Embryonic facial prominence (tissue), 1 donor: ENCODE measurements at regions not wholly inside any gene's neighbourhood (a gene's known extent, or its start where the extent isn't known, plus 50 kb on each side); places are given as distances from the start of the nearest gene placed in this dataset.

Experiments
- DNase-seq: peaks from one replicate; pipeline ENCODE4 v3.0.0-alpha.2; 2016; ENCODE audit errors: extremely low spot score

DNA sequence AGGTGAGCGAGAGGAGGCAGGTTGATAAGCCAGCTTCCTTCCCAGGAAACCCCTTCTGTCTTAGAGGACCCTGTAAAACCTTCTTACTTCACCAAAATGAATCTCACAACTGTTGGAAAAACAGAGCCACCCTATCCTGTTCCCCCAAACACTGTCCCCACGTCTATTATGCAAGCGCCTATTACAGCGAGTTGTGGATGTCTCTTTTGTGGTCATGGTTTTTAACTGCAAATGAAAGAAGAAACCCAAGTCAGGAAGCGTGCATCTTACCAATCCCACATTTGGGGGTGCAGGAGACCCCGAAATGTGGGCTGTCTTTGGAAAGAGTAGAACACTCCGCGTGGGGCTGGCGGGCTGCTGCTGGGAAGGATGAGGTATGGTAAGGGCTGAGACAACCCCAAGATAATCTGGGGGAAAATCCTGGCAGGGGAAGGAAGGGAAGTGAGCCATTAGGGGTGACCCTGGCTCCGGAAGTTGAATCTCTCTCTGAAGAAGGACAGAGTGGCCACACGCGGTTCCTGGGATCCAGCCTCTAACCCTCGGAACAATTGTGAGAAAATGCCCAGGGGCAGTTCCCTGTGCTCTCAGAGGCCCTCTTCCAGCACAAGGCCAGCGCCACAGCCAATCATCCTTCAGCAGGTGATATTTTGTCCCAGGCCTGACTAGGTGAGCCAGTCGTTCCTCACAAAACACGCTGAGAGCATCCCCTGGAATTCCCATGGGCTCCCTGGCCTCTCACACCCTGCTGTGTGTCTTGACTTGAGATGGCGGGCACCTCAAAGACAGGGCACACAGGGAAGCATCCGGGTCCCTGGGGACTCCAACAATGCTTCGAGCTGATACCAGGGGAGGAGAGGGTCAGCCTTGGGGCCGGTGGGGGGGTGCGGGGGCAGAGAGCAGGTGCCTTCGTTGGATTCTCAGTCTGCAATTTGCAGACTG is 168.5 kb upstream of the IRF2BP2 start:
- DNase-seq: no peak

DNA sequence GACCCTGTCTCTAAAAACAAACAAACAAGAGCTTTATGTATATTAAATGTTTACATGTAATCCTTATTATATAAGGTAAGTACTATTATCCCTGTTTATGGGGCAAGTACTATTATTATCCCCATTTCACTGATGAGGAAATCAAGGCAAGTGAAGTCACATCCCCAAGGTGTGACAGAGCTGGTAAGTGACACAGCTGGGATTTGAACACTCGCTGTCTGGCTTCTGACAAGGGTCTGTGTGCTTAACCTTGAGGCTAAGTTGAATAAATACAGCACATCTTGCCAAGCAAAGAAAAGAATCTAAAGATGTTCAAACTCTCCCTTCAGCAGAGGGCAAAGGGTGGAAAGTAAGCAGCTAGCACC is 167.9 kb upstream of the IRF2BP2 start:
- no peak for DNase-seq

DNA sequence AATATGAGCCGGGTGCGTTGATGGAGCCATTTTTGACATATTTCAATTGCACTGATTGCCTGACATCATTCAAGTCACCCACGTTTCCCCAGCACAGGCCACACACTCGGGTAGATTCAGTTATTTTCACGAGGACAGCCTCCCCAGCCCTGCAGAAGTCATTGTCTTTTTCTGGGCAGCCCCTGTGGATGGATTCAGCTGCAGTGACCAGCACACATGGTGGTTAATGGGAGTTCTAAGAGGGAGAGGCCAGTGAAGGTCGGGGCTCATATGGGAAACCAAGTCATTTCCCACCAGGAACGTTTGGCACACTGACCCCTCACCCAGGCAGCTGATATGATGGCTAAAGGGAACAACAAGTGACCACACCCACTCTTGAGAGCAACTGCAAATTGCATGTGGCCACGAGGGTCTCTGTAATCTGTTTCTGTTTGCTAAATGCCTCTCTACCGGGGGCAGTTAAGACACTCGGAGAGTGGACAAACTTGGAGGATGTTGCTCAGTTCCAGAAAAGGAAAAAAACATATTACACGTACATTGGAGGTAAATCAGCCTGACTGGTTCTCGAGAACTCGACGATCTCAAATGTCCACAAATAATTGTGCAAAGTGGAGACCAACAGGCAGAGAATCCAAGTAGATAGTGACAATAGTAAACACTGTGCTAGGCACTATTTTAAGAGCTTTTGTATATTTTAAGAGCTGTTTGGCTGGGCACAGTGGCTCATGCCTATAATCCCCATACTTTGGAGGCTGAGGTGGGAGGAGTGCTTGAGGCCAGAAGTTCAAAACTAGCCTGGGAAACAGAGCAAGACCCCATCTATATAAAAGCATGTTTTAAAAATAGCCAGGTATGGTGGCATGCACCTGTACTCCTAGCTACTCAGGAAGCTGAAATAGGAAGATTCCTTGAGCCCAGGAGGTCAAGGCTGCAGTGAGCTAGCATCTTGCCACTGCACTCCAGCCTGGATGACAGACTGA is 167.2 kb upstream of the IRF2BP2 start:
- no peak for DNase-seq

DNA sequence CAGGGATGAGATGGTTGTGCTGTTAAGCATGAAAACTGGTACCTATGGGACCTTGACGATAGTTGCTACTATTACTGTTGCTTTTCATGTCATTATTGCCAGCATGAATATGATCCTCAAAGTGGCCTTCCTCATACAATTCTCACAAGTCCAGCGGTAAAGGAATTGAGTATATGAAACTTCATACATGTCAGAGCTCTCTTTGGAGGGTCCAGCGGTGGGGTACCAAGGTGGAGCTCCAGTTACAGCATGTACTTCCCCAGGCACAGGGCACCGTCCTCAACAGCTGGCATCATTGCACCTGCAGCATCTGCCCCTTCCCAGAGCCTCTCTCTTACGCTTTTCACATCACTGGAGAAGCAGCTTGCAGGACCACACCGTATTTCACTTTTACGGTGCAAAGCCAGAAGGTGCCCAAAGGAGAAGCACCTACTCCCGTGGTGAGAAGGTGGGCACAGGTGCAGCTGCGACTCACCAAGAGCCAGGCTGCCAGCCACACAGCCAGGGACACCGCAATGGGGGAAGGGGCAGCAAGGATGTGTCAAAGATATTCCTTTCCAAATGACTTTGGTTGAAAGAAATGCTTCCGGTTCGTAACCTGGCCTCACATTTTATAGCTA is 166.4 kb upstream of the IRF2BP2 start:
- DNase-seq: no peak

DNA sequence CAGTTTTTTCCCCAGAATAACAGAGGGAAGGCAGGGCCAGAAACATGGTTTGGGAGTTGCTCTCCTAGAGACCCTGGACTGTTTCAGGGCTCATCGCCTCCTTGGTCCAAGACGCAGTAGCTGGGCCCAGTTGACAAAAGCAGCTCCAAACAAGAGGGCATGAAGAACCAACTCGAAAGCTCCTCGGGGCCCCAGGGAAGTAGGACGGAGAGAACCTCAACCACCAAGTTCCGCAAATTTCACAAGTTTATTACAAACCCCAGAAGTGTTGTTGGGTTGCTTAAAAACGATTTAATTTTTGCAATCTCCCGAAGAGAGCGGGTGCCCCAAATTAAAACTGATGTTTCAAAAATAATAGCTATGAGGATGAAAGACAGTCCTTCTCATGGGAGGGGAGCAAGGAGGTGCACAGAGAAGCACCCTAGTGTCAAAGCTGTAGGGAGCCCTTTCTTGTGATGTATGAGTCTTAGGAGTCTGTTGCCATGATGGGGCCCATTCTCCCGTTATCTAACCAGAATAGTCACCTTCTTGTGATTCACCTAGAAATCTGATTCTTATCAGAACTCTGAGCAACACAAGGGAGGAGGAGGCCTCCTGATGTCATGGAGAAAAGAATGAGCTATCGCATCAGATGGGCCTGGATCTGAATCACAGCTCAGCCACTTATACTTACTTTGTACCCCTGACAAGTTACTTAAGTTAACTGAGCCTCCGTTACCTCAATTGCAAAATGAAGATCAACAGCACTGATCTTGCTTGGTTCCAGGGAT is 165.7 kb upstream of the IRF2BP2 start:
- DNase-seq: no peak

DNA sequence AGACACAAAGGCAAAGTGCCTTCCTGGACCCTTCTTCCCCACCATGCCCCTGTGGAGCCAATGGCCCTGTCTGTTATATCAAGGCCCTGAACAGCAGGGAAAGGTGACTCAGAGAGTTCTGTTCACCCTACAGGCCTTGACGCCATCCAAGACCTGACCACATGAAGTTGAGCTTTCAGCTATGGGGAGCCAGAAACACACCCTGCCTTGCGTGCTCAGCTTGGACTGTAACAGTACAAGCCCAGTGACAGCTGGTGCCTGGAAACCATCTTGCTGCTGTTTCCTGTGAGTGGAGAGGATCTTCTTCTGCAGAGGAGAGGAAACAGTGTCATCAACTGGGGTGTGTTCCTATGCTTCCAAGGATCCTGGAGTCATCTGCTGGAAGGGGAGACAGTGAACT is 165.0 kb upstream of the IRF2BP2 start:
- no peak for DNase-seq

DNA sequence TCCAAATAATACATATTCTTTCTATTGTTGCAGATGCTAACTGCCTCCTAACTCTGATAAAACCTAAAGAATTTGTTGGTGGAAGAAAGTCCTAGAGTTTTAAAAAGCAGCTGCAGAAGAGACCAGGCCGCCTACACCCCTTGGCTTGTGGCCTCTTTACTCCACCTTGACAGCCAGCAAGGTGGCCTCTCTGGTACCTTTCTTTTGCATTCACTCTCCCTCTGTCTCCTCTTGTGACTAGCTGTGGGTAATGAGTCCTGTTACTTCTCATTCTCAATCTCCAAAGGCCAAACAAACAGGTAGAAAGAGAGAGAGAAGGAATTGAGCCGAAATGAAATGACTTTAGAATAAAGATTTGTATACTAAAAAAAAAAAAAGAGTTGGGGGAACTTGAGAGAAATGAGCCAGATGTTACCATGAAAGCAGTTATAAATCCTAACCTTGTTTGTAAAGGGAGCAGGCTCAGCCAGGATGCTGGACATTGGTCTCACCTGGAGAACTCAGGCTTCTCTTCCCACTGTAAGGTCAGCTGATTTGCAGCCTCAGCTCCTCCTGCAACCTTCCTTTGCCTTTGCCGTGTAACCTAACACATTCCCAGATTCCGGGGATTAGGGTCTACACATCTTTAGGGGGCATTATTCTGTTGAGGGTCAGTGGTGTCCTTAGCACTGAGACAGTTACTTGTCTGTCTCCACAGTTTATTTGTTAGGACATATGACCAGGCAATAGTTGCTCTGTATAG is 164.1 kb upstream of the IRF2BP2 start:
- no peak for DNase-seq

DNA sequence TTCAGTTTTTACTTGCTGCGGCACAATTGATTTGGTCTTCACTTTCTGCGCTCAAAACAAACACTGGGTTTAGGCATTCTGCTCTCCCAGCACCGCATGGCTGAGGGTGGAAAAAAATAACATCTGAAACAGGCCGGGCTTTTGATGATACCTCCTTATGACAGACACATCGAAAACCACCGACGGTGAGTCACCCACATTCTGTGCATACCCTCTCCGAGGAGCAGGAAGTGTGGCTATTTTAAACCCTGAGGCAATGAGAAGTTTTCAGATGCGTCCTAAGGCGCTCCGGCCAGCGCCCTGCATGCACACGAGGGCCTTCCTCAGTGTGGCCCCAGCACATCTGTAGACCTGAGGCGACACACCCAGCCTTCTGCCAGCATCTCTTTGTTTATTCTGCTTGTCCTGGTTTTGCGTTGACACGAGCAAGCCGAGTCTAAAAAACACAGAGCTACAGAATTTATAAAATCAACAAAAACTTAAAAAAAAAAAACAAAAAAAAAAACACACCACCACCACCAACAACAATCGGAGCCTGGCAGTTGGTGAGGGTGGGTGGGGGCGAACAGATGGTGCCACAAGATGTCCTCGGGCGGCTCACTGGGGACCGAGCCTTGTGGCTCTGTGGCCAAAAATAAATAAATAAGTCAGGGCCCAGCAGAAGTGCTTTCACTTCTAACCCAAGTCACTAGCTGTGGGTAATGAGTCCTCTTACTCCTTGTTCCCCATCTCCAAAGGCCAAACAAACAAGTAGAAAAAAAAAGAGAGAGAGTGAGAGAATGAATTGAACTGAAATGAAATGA is 162.6 kb upstream of the IRF2BP2 start:
- peak; percentile 4 for DNase-seq

DNA sequence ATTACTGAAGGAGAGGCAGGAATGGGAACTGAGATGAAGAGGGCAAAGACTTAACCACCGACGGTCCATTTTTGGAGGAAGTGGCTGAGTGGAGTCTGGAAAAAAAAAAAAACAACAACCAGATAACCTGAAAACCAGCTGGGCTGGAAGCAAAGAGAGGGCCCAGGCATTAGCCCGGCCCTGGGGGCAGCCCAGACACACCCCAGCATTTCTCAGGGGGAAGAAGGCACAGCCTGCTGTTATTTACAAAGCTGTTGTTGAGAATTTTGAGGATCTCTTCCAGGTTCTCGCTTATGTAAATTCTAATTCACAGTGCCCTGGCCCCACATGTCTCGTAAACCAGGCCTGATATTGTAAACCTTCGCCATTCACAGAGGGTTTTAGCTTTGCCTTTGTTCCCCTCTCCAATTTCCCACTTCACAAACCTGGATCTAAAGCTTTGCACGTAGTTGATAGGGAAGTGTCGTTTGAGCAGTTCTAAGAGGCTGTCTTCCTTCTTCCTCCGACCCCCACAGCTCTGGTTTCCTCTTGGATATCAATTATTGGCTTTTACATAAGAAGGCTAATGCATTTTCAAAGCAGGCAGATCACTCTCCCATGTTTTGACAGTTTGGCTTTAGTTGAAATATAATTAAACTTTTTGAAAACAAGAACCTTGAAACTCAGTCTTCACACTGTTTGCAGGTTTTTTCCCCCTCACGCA is 161.8 kb upstream of the IRF2BP2 start:
- no peak for DNase-seq

DNA sequence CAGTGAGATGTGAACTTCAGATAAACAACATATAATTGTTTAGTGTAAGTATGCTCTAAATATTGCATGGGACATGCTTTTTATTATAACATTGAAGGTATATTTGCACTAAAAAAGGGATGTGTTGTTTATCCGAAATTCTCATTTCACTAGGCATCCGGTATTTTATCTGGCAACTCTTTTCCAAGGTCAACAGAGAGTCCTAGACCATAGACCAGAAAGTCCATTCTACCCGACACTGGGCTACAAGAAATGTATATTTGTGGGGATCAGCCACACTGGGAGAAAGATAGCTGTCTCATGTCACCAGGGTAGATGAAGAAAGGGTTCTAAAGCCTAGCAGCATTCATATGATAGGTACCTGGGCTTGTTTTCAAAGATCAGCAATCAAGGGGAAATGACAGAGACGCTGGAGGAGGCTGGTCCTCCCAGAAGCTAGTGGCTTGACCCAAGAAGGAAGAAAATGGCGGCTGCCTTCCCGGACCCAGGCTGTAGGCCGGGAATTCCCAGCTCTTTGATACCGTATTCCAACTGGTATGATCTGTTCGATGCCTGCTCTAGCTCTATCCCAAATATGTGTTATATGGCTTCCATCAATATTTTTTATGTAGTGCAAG is 161.1 kb upstream of the IRF2BP2 start:
- DNase-seq: no peak

DNA sequence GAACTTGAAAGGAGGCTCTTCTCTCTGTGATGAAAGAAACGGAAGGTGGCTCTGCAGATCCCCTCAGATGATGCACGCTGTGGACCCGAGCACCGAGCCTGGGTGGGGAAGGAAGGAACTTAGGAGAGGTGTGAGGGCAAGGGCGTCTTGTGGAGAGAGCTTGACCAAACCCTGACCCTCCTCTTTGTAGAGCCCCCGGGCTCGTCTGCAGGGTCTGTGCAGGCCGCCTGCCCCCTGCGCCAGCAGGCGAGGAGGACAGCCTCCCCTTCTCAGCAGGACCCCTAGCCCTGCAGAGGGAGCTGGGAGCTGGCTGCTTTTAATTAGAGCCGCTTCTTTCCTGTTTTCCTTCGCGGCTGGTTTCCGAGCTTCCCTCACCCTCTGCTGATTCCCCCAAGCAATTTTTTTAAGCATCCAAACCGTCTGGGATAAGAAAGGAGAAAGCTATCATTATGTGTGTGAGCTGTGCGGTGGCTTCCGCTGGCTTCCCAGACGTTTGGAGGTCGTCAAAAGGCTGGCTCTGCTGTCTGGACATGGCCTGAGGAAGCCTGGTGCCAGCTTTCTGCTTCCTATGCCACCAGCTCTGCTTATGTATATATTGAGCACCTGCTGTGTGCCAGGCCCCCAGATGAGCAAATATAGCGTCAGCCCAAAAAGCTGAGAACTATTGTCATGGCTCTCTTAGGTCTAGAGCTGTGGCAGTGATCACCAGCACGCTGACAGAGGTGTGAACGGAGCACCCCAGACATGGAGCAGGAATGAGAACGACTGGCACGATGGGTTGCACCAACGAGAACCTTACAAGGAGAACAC is 160.2 kb upstream of the IRF2BP2 start:
- peak; percentile 56 for DNase-seq

DNA sequence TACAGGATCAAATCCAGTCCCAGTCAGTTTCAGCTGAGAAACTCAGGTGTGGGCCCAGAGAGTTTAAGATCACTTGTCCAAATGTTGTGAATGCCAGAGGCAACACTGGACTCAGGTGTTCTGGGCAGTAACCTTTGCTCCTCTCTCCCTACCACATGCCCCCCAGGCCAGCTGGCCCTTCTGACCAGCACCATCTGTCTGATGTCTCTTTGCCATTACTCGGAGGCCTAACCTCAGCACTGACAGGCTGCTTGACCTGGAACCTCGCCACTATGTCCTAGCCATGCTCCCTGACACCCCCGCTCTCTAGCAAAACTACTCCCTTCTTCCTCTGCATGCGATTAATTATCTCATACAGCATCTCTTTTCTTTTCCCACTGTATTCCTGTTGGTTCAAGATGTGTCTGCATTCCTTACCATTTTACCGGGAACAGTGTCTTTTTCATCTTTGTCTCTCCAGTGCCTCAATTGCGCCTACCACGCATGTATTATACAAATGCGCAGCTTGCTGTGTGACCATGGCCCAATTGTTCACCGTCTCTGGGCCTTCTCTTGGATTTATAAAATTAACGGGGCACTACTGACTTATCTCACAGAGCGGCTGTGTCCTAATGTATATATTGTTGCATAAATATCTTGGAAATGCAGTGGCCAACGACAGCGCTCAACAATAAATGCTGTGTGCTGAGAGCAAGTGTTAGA is 159.5 kb upstream of the IRF2BP2 start:
- DNase-seq: no peak

DNA sequence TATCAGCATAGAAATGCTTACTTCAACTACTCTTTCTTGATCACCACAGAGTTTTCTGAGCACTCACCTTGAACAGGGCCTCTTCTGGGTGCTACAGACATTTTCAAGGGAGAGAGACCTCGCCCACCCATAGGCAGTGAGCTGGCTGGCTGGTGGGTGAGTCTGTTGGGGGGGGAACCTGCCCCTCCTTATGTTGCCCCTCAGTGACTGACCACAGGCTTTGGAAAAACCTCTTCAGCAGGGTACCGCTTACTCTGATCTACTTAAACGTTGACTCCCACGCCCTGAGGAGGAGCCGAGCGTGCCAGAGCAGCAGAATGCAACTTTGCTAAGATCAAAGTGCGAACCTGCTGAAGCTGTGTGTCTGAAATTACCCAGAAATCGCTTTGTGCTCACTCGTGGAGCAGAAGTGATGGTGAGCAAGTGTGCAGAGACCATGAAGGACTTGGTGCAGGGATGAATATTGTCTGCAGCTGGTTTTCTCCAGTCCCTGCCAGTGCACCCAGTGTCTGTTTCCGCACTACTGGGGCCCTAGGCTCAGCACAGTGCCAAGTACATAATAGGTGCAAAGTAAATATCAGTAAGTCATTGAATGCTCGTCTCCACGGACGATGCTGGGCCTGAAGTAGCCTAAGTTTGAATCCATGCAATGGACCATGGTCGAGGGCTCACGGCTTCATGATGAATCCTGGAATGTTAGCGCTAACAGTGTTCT is 158.7 kb upstream of the IRF2BP2 start:
- DNase-seq: no peak

DNA sequence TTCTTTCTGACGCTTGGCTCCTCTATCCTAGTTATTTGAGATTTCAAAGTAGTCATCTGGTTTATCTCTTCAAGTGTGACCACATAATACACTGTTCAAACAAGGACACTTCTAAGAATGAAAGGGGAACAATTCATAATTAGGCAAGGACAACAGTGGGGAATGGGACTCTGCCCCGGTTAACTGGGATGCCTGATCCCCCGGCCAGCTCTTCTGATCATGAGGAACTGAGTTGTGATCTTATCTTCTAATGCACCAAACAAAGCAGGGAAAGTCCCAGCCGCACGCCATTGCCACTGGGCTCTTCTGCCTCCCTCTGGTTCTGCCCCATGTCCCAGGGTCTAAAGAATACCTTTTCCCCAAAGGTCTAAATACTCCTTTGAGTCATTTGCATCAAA is 158.2 kb upstream of the IRF2BP2 start:
- DNase-seq: no peak

DNA sequence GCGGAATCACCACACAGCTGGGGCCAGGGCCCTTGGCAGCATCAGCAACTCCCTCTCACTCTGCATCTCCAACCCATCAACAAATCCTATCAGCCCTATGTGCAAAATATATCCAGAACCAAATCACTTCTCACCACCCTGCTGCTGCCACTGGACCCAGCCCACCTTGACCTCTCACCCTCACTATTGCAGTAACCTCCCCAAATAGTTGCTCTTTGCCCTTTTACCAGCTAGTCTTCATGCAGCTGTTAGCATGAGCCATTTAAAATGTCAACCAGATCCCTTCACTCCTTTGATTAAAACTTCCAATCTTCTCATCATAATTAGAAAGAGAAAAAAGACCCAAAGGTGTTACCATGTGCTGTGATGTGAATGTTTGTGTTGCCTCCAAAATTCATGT is 155.7 kb upstream of the IRF2BP2 start:
- no peak for DNase-seq

DNA sequence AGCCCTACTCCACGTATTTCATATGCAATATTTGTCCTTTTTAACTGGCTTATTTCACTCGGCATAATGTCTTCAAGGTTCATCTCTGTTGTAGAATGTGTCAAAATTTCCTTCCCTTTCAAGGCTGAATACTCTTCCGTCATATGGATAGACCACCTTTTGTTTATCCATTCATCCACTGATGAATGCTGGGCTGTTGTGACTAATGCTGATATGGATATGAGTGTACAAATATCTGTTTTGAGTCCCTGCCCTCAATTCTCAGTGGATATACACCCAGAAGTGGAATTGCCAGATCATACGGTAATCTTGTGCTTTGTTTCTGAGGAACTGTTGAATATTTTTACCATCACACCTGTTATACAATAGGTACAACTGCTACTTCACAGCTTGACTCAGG is 155.2 kb upstream of the IRF2BP2 start:
- DNase-seq: no peak

DNA sequence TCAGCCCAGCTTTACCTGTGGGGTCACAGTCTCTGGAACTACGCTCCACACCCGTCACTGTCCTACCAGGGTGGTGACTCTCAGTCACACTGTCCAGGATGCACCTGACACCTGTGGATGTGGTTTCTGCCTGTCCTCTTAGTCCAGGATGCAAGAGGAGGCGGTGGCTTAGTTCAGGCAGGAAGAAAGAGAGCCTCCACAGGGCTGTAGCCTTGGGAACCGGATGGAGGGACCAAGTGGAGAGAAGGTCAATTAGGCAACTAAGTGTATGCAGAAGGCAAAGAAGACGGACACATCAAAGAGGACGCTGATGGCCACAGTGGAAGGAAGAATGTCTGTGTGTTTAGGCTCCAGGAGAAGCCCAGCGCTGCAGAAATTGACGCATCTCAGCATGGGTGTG is 153.9 kb upstream of the IRF2BP2 start:
- no peak for DNase-seq
